ENCODE measurements at regions not wholly inside any gene's neighbourhood (a gene's known extent, or its start where the extent isn't known, plus 50 kb on each side); places are given as distances from the start of the nearest gene placed in this dataset.
"Not testable (repeated sequence)": the region's sequence is repeated elsewhere in the genome, so short reads cannot be mapped to it uniquely, and the experiment has no call there.

DNA sequence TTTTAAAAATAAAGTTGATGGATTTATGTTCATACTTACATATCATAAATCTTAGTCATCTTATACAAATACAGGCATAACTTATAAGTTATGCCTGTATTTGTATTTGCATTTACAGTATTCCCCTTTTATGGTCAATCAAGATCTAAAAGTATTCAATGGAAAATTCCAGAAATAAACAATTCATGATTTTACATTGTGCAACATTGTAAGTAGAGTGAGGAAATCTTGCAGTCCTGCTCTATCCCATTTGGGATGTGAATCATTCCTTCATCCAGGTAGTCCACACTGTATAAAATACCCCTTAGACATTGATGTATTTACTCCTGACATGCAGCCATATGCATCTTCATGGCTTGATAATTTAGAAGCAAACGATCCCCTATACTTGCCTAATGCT, 795.3 kb downstream of the SLITRK1 start:
- DNase-seq, result no peak

- no peak for DNase-seq
Observed at GRCh38 chr13:83086088-83086487, 796.2 kb downstream of the SLITRK1 start.

DNA sequence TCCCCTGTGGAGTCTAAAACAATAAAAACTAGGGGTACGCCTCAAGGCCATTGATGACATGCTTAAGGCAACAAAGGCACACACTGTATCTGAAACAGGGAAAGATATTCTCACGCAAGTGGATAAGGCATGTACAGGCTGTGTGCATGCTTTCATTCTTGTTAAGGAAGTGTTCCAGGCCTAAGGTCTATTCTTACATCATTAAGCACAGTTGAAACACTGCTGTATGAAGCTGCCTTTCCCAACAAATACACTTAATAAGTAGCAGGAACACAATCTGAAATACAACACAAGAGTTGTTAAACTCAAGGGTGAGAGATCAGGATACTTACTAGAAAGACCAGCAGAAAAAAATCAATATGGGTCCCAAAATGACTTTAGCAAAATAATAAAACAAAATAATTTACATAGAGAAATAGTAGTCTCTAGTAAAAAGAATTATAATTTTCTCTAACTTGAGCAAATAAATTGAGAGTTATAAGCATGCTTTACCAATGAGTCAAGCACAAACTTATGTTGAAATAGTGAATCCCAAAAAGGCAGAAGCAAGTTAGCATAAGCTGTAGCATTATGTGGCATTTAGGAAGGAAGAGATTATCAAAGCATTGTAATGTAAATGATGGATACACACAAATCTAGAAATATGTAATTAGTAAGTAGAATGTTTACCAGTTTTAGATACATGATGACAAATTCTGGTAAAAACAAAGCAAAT, 796.9 kb downstream of the SLITRK1 start:
- DNase-seq, result no peak

- no peak for DNase-seq
Observed at GRCh38 chr13:83077499-83077898, 804.8 kb downstream of the SLITRK1 start.

GRCh38 chr13:83073930-83074329, 808.3 kb downstream of the SLITRK1 start:
- DNase-seq, result not testable (repeated sequence)

DNA sequence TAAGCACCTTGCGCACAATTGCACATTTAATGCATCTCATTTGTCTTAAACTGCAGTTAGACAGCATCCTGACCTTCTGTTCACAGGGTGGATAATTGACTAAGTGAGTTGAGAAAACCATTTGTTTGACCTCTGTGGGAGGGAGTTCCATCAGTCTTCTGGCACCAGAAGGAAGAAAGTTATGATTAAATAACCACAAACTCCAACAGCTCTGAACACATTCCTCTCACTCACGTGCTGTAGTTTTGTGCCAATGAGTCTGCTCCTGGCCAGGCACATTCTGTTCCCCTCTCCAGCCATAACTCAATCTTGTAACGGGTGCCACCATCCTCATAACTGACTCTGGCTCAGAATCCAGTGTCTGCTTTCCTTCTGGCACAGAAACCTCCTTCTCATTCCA, 817.2 kb downstream of the SLITRK1 start:
- peak; percentile 84 for DNase-seq

- no peak for DNase-seq
Observed at GRCh38 chr13:83057119-83057518, 825.2 kb downstream of the SLITRK1 start.

- no peak for DNase-seq
Observed at GRCh38 chr13:83056269-83056668, 826.0 kb downstream of the SLITRK1 start.

DNA sequence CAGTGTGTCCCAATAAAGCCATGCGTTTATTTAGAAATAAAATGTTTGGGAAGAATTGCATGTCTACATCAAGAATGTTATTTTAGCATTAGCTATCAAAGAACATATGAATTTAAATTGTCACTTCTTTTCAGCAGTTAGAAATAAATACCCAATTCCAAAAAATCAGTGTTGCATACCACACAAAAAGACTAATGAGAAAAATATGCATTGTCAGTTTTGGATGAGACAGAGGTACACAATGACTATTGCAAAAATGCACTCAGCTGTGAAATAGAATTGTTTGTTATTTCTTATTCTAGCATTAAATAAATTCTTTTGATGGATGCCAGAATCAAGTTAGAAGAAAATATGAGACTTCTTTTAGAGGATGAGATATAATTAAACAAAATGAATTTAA, 833.9 kb downstream of the SLITRK1 start:
- DNase-seq, result no peak

GRCh38 chr13:83024955-83025594, 857.2 kb downstream of the SLITRK1 start:
- DNase-seq, result no peak

GRCh38 chr13:83024232-83024631, 858.0 kb downstream of the SLITRK1 start:
- DNase-seq, result no peak

GRCh38 chr13:83019986-83020385, 862.3 kb downstream of the SLITRK1 start:
- no peak for DNase-seq

DNA sequence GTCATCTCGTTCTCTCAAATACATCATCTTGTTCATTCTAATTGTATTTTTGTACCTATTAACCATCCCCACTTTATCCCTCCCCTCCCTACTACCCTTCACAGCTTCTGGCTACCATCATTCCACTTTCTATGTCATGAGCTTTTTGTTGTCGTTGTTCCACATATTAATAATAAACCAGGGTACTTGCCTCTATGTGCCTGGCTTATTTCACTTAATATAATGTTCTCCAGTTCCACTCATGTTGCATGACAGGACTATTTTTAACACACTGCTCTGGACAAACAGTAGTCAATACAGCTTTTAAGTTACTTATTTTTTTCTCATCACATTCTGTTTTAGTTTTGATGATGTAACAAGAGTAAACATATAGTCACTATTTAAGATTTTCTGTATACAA, 872.3 kb downstream of the SLITRK1 start:
- no peak for DNase-seq

DNA sequence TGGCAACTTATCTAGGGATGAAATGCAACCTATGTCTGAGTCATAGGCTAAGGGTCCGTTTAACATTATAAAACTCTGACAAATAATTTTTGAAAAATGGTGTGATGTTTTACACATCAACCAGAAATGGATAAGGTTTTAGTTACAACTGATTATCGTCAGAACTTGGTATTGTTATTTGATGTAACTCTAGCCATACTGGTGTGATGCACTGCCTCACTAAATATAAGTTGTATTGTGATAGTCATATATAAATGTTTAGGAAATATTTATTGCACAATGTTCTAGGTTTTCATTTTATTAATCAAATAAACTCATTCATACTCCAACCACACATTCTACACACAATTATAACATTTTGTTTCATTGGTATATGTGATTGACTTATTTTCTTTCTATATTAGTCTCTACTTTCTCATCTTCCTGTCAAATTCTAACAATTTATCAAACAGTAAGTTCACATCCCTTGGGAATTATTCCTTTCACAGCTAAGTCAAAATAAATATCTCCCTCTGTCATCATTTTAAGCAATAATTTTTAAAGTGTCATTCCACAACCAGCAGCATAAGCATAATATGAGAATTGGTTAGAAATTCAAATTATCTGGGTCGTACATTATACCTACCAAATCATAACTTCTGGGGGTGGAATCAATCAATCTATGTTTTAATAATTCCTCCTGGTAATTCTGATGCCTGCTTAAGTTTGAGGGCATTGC, 873.9 kb downstream of the SLITRK1 start:
- DNase-seq, result no peak

GRCh38 chr13:83007226-83007625, 875.0 kb downstream of the SLITRK1 start:
- no peak for DNase-seq

DNA sequence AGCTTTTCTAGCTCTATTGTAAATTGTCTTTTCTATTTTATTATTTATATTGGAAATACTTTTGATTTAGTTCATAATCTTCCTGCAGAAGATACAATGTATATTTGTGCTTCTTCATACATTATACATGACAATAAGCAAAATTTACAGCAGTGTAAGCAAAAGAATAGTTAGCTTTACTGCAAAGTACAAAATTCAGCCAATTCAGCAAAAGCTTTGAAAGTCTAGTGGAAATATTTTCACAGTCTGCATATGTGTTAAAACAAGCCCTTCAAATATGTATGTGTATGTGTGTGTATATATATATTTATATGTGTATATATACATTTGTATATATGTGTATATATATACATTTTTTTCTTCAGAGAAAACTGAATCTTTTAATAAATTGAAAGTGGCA, 879.1 kb downstream of the SLITRK1 start:
- no peak for DNase-seq

- DNase-seq, result no peak
Observed at GRCh38 chr13:82993417-82993816, 888.9 kb downstream of the SLITRK1 start.

- DNase-seq, result no peak
Observed at GRCh38 chr13:82976499-82976898, 905.8 kb downstream of the SLITRK1 start.

DNA sequence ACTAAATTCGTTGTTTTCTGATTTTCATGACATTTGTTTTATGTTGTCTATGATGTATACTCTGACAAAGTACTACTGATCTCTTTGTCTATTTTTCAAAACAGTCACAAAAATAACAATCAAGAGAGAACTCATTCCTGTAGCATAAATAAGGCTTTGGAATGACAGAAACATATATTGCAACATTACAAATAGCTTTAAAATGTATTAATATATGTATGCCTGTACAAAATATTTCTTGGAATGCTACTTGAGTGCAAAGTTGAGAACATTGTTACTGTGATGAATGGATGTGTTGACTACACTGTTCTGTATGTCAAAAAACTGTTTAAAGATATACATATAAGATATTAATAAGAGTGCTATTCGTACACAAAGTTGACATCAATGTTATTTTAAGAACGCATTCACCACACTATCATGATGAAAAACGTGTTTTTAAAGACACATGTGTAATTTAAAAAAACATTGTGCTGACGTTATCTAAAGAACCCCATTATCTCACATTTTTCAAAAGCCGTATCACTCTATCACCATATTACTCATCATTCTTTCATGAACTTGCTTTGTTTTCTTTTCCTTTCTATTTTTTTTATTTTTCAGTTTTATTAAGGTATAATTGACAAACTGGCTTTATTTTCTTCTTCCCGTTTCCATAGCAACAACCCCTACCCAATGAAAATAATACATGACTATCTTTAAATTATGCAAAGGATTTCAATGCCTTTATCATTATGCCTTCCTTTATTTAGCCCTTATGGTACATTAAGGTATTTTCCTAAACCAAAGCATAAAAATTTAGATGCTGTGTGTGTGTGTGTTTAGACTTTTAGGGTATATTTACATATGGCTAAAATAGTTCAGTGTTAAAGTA, 918.8 kb downstream of the SLITRK1 start:
- DNase-seq, result no peak

DNA sequence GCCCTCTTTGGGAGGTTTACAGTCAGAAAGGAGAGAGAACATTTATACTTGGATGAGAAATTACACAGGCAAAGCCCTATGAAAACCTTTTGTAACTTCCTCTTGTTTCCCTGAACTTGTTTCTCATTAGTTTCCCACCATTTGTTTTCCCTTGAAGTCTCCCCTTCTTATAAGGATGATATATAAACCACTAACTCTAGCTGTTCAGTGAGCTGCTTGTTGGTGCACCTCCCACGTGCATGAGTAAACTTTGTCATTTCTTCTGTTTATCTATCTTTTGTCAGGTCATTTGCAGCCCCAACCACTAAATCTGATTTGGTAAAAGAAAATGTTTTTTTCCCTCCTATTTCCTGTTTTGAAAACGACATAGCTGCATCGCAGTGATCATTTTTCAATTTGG, 919.9 kb downstream of the SLITRK1 start:
- DNase-seq, result no peak

DNA sequence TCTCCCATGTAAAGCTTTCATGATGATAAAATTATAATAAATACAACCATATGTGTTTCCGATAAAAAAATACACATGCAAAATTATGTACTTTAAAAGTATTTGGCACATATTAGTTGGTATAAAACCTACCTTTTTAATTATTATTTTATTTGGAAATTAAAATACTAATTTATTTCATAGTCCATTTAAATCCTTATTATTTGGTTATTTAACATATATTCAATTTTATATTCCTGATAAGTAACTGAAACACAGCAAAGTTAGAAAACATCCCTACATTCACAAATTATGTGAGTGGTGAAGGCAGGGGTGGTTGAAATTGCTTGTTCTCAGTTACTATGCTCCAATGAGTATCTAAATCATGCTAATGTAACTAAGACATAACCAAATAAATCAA, 920.5 kb downstream of the SLITRK1 start:
- DNase-seq, result no peak

- not testable (repeated sequence) for DNase-seq
Observed at GRCh38 chr13:82952336-82952735, 929.9 kb downstream of the SLITRK1 start.

DNA sequence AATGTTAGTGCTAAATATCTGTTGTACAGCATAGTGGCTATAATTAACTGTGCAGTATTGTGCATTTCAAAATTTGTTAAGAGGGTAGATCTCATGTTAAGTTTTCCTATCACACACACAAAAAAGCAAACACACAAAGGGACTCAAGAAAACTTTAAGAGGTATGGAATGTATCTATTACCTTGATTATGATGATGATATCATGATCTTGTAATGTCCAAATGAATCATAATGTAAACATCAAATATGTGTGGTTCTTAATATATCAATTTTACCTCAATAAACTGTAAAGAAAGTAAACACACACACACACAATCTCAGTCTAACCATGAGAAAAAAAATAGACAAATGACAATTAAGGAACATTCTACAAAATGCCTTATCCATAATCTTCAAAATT, 934.6 kb downstream of the SLITRK1 start:
- DNase-seq, result no peak
